Upper lobe of left lung (tissue), 6 donors: ENCODE measurements at regions not wholly inside any gene's neighbourhood (a gene's known extent, or its start where the extent isn't known, plus 50 kb on each side); places are given as distances from the start of the nearest gene placed in this dataset.
A peak's percentile ranks its signal among the peaks of the same experiment; 100 is the strongest.

Source experiments
- ATAC-seq, 2 donors: fragments of 200-7000 bp; cut with Tn5 transposase; one replicate each; pipeline ENCODE4 v1.9.1; 2022; ENCODE audit warnings: mild to moderate bottlenecking in 2 of 2, moderate library complexity in 2 of 2; ENCODE audit not compliant: low FRiP score in 2 of 2
- DNase-seq, 2 donors: peaks; one replicate each; pipeline ENCODE4 v3.0.0-alpha.2; 2019 to 2020
- H3K27ac ChIP-seq, 4 donors: fragments of 200-600 bp; sonication (generic); one replicate each; pipeline ENCODE4 v1.5.1; 2016 to 2019
- H3K27me3 ChIP-seq, 4 donors: fragments of 200-600 bp; sonication (generic); one replicate each; pipeline ENCODE4 v1.5.1; 2017 to 2019
- H3K36me3 ChIP-seq, 4 donors: fragments of 200-600 bp; sonication (generic); one replicate each; pipeline ENCODE4 v1.5.1; 2016 to 2019
- H3K4me1 ChIP-seq, 4 donors: fragments of 200-600 bp; sonication (generic); one replicate each; pipeline ENCODE4 v1.5.1; 2018 to 2019
- H3K4me3 ChIP-seq, 4 donors: fragments of 200-600 bp; sonication (generic); one replicate each; pipeline ENCODE4 v1.5.1; 2017 to 2019; ENCODE audit warnings: mild to moderate bottlenecking in 2 of 4, moderate library complexity in 1 of 4
- H3K9me3 ChIP-seq, 4 donors: fragments of 200-600 bp; sonication (generic); one replicate each; pipeline ENCODE4 v1.5.1; 2018 to 2019
- EP300 ChIP-seq, 4 donors: sonication (generic); formaldehyde crosslinking; IDR thresholded peaks; one replicate each; pipeline ENCODE4 v1.5.1; 2017; ENCODE audit warnings: antibody characterized with exemption in 4 of 4, control low read depth in 2 of 4
- POLR2A ChIP-seq, 4 donors: fragments of 450-650 bp; IDR thresholded peaks; one replicate each; pipeline ENCODE4 v1.5.1; 2016 to 2017; ENCODE audit warnings: antibody characterized with exemption in 4 of 4, mild to moderate bottlenecking in 2 of 4
- POLR2AphosphoS5 ChIP-seq, 2 donors: sonication (generic); formaldehyde crosslinking; IDR thresholded peaks; one replicate each; pipeline ENCODE4 v1.5.1; 2017; ENCODE audit warnings: antibody characterized with exemption in 2 of 2
- WGBS, 2 donors: methylation state at CpG; one replicate each; pipeline ENCODE4 v1.1.5; 2017 to 2018; 5-methylcytosine and 5-hydroxymethylcytosine counted together
- TF ChIP-seq, protein P1 (sequence below), 6 experiments: fragments of 450-650 bp in 4 of 6; fragments of 200-600 bp in 2 of 6; sonication (generic) in 2 of 6; IDR thresholded peaks; one replicate each; pipeline ENCODE4 v1.5.1; 2016 to 2019; ENCODE audit warnings: antibody characterized with exemption in 6 of 6
- donor health status: DM: no; HTN: no; CAD: no; lungs with moderate emphysema.
- donor health status: DM: no; HTN: yes; CAD: no; lungs with severe emphysema.

DNA sequence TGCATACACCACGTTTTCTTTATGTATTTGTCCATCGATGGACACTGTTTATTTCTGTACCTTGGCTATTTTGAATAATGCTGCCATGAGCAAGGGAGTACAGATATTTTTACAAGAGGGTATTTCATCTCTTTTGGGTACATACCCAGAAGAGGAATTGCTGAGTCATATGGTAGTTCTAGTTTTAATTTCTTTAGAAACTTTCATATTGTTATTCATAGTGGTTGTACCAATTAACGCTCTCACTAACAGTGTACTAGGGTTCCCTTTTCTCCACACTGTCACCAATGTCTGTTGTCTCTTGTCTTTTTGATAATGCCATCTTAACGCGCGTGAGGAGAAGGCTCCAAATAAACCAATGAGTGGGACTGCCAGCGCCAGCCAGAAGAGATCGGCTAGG, 257.6 kb upstream of the EDIL3 start:
- Histone ChIP-seq H3K4me1 (no peaks in the 10 kb centered on the region), H3K4me3 (no peak overlapping the region), H3K9me3 (no peaks in the 10 kb centered on the region), H3K36me3 (no peaks in the 10 kb centered on the region), H3K27ac (no peak overlapping the region), H3K27me3 (no peaks in the 10 kb centered on the region)
- WGBS, 2 donors: 95 to 99% methylated on average over 8 of the region's 8 CpGs
- DNase-seq (no peak), ATAC-seq (no peak)
- TF ChIP-seq POLR2A (IDR thresholded peaks at IDR 0.05) (no peak), EP300 (IDR thresholded peaks at IDR 0.05) (no peak), POLR2AphosphoS5 (IDR thresholded peaks at IDR 0.05) (no peak)
- TF ChIP-seq, protein P1, sequence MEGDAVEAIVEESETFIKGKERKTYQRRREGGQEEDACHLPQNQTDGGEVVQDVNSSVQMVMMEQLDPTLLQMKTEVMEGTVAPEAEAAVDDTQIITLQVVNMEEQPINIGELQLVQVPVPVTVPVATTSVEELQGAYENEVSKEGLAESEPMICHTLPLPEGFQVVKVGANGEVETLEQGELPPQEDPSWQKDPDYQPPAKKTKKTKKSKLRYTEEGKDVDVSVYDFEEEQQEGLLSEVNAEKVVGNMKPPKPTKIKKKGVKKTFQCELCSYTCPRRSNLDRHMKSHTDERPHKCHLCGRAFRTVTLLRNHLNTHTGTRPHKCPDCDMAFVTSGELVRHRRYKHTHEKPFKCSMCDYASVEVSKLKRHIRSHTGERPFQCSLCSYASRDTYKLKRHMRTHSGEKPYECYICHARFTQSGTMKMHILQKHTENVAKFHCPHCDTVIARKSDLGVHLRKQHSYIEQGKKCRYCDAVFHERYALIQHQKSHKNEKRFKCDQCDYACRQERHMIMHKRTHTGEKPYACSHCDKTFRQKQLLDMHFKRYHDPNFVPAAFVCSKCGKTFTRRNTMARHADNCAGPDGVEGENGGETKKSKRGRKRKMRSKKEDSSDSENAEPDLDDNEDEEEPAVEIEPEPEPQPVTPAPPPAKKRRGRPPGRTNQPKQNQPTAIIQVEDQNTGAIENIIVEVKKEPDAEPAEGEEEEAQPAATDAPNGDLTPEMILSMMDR (IDR thresholded peaks at IDR 0.05): no peak

GRCh38 chr5:84637662-84638375, 253.1 kb upstream of the EDIL3 start:
- TF ChIP-seq EP300 (IDR thresholded peaks at IDR 0.05): no peak
- TF ChIP-seq POLR2AphosphoS5 (IDR thresholded peaks at IDR 0.05): no peak
- no peak for TF ChIP-seq POLR2A (IDR thresholded peaks at IDR 0.05)
- TF ChIP-seq, protein P1 (IDR thresholded peaks at IDR 0.05): no peak
- Histone ChIP-seq H3K9me3 (no peaks in the 10 kb centered on the region), H3K36me3 (no peaks in the 10 kb centered on the region), H3K27me3 (no peaks in the 10 kb centered on the region), H3K4me3 (no peak overlapping the region), H3K27ac (no peak overlapping the region), H3K4me1 (no peaks in the 10 kb centered on the region)
- DNase-seq (no peak), ATAC-seq (no peak)
- WGBS, 2 donors: 89 to 97% methylated on average over 1 of the region's 1 CpG

GRCh38 chr5:84635235-84636055, 250.8 kb upstream of the EDIL3 start:
- Histone ChIP-seq H3K9me3 (no peaks in the 10 kb centered on the region), H3K27me3 (no peaks in the 10 kb centered on the region), H3K4me1 (no peaks in the 10 kb centered on the region), H3K4me3 (no peak overlapping the region), H3K27ac (no peak overlapping the region), H3K36me3 (no peaks in the 10 kb centered on the region)
- WGBS, 2 donors: 89 to 95% methylated on average over 12 to 21 of the region's 22 CpGs
- ATAC-seq: peak; percentile 37 to 41
- TF ChIP-seq EP300 (IDR thresholded peaks at IDR 0.05): no peak
- no peak for TF ChIP-seq POLR2A (IDR thresholded peaks at IDR 0.05)
- TF ChIP-seq POLR2AphosphoS5 (IDR thresholded peaks at IDR 0.05): no peak
- TF ChIP-seq, protein P1 (IDR thresholded peaks at IDR 0.05): no peak
- peak in 1 of 2 donors; percentile 56 for DNase-seq

DNA sequence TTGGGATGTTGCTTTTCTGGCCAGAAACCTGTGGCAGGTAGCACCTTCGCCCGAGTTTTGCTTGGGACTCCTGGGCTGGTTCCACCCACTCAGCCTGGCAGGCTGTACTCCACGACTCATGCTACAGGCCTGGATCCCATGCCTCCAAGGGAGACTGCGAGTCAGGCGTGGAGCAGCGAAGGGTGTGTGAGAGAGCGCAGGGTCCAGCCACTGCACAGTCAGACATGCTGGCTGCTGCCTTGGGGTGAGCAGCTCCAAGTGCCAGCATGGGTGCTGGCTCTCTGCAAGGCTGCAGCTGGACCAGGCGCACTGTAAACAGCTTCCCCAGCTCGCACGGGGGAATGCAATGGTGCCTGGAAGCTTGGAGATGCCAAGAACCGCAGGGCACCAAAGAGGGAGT, 249.6 kb upstream of the EDIL3 start:
- no peak for TF ChIP-seq POLR2AphosphoS5 (IDR thresholded peaks at IDR 0.05)
- TF ChIP-seq, protein P1 (IDR thresholded peaks at IDR 0.05): no peak
- TF ChIP-seq POLR2A (IDR thresholded peaks at IDR 0.05): no peak
- no peak for TF ChIP-seq EP300 (IDR thresholded peaks at IDR 0.05)
- H3K9me3 ChIP-seq: no peaks in the 10 kb centered on the region
- ATAC-seq: no peak
- H3K27me3 ChIP-seq: no peaks in the 10 kb centered on the region
- no peaks in the 10 kb centered on the region for H3K4me1 ChIP-seq
- no peak overlapping the region for H3K27ac ChIP-seq
- no peaks in the 10 kb centered on the region for H3K36me3 ChIP-seq
- H3K4me3 ChIP-seq: no peak overlapping the region
- peak in 1 of 2 donors; percentile 29 for DNase-seq
- 96 to 98% methylated on average over 7 to 11 of the region's 11 CpGs for WGBS, 2 donors
